ENCODE measurements at regions not wholly inside any gene's neighbourhood (a gene's known extent, or its start where the extent isn't known, plus 50 kb on each side); places are given as distances from the start of the nearest gene placed in this dataset.

DNA sequence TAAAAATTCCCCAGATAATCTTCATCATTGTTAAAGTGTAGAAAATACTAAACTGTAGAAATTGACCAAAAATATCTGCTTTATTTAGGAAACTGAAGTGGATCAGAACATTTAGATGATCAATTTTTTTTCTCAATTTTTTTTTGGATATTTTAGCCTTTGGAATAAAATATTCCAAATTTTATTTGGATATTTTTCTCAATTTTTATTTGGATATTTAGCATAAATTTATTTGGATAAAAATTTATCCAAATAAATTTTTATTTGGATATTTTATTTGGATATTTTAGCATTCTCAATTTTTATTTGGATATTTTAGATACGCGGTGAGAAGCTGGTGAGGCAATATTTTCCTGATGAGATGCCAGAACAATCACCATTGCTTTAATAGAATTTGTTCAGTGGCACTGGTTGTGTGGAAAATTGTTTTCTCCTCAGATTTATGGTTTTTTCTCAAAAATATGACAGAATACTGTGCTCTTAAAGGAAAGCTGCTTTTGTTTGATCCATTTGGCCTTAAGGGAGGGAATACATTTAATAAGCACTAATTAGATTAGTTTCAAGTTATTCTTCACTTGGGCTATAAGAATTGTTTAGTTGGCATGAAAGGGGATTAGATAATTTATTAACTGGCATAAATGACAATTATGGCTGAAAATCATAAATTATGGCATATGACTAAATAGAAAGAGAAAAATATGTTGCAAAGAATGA is 470.1 kb downstream of the MFSD1 start:
- no peak overlapping the region for H3K4me3 ChIP-seq (ENCODE audit: low read length)
- H3K4me2 ChIP-seq (ENCODE audit: low read length), result no peak overlapping the region
- no peaks in the 10 kb centered on the region for H3K27me3 ChIP-seq (ENCODE audit: control insufficient read depth, low read length)
- no peaks in the 10 kb centered on the region for H3K4me1 ChIP-seq (ENCODE audit: control insufficient read depth, low read length)
- no peaks in the 10 kb centered on the region for H3K36me3 ChIP-seq (ENCODE audit: control insufficient read depth, low read length)
- no peaks in the 10 kb centered on the region for H3F3A ChIP-seq (ENCODE audit: control insufficient read depth, insufficient read depth)
- no peak overlapping the region for H3K27ac ChIP-seq (ENCODE audit: low read depth, low read length)
- no peaks in the 10 kb centered on the region for H3K9me3 ChIP-seq (ENCODE audit: control insufficient read depth, insufficient read depth, low read length)
- H3K79me2 ChIP-seq (ENCODE audit: control insufficient read depth, low read length), result no peaks in the 10 kb centered on the region
- TF ChIP-seq, protein P1, sequence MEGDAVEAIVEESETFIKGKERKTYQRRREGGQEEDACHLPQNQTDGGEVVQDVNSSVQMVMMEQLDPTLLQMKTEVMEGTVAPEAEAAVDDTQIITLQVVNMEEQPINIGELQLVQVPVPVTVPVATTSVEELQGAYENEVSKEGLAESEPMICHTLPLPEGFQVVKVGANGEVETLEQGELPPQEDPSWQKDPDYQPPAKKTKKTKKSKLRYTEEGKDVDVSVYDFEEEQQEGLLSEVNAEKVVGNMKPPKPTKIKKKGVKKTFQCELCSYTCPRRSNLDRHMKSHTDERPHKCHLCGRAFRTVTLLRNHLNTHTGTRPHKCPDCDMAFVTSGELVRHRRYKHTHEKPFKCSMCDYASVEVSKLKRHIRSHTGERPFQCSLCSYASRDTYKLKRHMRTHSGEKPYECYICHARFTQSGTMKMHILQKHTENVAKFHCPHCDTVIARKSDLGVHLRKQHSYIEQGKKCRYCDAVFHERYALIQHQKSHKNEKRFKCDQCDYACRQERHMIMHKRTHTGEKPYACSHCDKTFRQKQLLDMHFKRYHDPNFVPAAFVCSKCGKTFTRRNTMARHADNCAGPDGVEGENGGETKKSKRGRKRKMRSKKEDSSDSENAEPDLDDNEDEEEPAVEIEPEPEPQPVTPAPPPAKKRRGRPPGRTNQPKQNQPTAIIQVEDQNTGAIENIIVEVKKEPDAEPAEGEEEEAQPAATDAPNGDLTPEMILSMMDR (IDR thresholded peaks at IDR 0.05; ENCODE audit: low read depth, low read length, poor library complexity, severe bottlenecking), result no peak
- TF ChIP-seq EZH2phosphoT487 (IDR thresholded peaks at IDR 0.05; ENCODE audit: borderline replicate concordance, low read length), result no peak
- no peaks in the 10 kb centered on the region for H4K20me1 ChIP-seq (ENCODE audit: control insufficient read depth, insufficient read depth, low read depth, low read length)
- H3K9me2 ChIP-seq (replicated peaks; ENCODE audit: control insufficient read depth, low read length), result no peaks in the 10 kb centered on the region

DNA sequence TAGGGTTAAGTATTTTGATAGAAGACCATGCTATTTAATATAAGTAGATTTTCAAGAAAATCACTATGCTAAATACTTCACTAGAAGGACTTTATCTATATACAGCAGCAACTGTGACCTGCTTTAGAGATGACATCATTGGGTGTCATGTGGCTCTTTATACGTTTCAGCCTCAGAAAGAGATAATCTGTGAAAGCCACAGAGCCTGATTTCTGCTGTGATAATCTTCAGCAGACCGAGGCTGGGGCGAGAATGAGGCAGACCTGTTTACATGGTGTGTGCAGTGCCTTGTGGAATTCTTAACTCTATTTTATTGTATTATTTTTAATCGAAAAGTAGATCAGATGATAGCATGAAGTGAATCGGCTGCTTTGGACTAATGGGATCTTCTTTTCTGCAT is 471.2 kb downstream of the MFSD1 start:
- no peaks in the 10 kb centered on the region for H3K9me2 ChIP-seq (replicated peaks; ENCODE audit: control insufficient read depth, low read length)

GRCh38 chr3:159273608-159274007 is 471.8 kb downstream of the MFSD1 start:
- Histone ChIP-seq H3K4me2 (ENCODE audit: low read length) (no peak overlapping the region), H3K36me3 (ENCODE audit: control insufficient read depth, low read length) (no peaks in the 10 kb centered on the region), H3K9me2 (replicated peaks; ENCODE audit: control insufficient read depth, low read length) (no peaks in the 10 kb centered on the region), H3K27ac (ENCODE audit: low read depth, low read length) (no peak overlapping the region), H3F3A (ENCODE audit: control insufficient read depth, insufficient read depth) (no peaks in the 10 kb centered on the region), H3K4me1 (ENCODE audit: control insufficient read depth, low read length) (no peaks in the 10 kb centered on the region), H3K79me2 (ENCODE audit: control insufficient read depth, low read length) (no peaks in the 10 kb centered on the region), H3K9me3 (ENCODE audit: control insufficient read depth, insufficient read depth, low read length) (no peaks in the 10 kb centered on the region), H3K4me3 (ENCODE audit: low read length) (no peak overlapping the region), H4K20me1 (ENCODE audit: control insufficient read depth, insufficient read depth, low read depth, low read length) (no peaks in the 10 kb centered on the region), H3K27me3 (ENCODE audit: control insufficient read depth, low read length) (no peaks in the 10 kb centered on the region)
- TF ChIP-seq, protein P1 (IDR thresholded peaks at IDR 0.05; ENCODE audit: low read depth, low read length, poor library complexity, severe bottlenecking), result no peak
- TF ChIP-seq EZH2phosphoT487 (IDR thresholded peaks at IDR 0.05; ENCODE audit: borderline replicate concordance, low read length), result no peak

More for the DNA sequence above, 471.2 kb downstream of the MFSD1 start:
- no peaks in the 10 kb centered on the region for H3F3A ChIP-seq (ENCODE audit: control insufficient read depth, insufficient read depth)
- no peaks in the 10 kb centered on the region for H3K36me3 ChIP-seq (ENCODE audit: control insufficient read depth, low read length)
- TF ChIP-seq EZH2phosphoT487 (IDR thresholded peaks at IDR 0.05; ENCODE audit: borderline replicate concordance, low read length), result no peak
- TF ChIP-seq, protein P1 (IDR thresholded peaks at IDR 0.05; ENCODE audit: low read depth, low read length, poor library complexity, severe bottlenecking), result no peak
- no peak overlapping the region for H3K4me2 ChIP-seq (ENCODE audit: low read length)
- H3K27me3 ChIP-seq (ENCODE audit: control insufficient read depth, low read length), result no peaks in the 10 kb centered on the region
- no peak overlapping the region for H3K4me3 ChIP-seq (ENCODE audit: low read length)
- H3K79me2 ChIP-seq (ENCODE audit: control insufficient read depth, low read length), result no peaks in the 10 kb centered on the region
- no peaks in the 10 kb centered on the region for H4K20me1 ChIP-seq (ENCODE audit: control insufficient read depth, insufficient read depth, low read depth, low read length)
- no peaks in the 10 kb centered on the region for H3K9me3 ChIP-seq (ENCODE audit: control insufficient read depth, insufficient read depth, low read length)
- H3K27ac ChIP-seq (ENCODE audit: low read depth, low read length), result no peak overlapping the region
- H3K4me1 ChIP-seq (ENCODE audit: control insufficient read depth, low read length), result no peaks in the 10 kb centered on the region

Measured in DOHH2 (cell line).